ENCODE measurements at regions not wholly inside any gene's neighbourhood (a gene's known extent, or its start where the extent isn't known, plus 50 kb on each side); places are given as distances from the start of the nearest gene placed in this dataset.

DNA sequence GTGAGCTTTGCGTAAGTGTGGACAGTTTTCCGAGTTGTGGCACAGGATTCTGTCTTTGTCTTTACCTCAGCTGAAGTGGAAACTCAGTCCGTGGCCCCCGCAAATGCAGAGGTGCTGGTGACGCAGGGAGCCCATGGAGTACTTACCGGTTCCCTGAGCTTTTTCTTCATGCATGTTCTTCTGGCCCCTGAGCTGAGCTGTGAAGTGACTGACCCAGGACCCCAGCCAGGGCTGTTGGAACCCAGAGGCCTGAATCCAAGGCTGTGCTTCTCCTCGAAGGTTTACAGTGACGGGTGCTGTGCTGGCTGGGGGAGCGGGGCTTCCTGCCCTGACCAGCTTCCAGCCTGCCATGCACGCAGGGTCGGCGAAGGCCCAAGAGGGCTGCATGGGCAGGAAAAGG is 223.5 kb downstream of the GLRX3 start:
- no peaks in the 10 kb centered on the region for H3K9me2 ChIP-seq (replicated peaks; ENCODE audit: low read length)
- H3K27ac ChIP-seq (ENCODE audit: low read length) = no peak overlapping the region
- H2AFZ ChIP-seq (ENCODE audit: low read length) = no peak overlapping the region
- POLR2A ChIA-PET (ENCODE audit: unreplicated experiment) = no interaction called here
- no peak overlapping the region for H3K4me2 ChIP-seq (ENCODE audit: low read length)
- intact Hi-C loops (cut with micrococcal nuclease) = no loop called here
- CTCF ChIA-PET = no interaction called here
- TF ChIP-seq EZH2 (IDR thresholded peaks at IDR 0.05; ENCODE audit: low read length, unreplicated experiment) = no peak
- TF ChIP-seq EZH2phosphoT487 (IDR thresholded peaks at IDR 0.05; ENCODE audit: borderline replicate concordance, low read length) = no peak
- TF ChIP-seq, protein P1, sequence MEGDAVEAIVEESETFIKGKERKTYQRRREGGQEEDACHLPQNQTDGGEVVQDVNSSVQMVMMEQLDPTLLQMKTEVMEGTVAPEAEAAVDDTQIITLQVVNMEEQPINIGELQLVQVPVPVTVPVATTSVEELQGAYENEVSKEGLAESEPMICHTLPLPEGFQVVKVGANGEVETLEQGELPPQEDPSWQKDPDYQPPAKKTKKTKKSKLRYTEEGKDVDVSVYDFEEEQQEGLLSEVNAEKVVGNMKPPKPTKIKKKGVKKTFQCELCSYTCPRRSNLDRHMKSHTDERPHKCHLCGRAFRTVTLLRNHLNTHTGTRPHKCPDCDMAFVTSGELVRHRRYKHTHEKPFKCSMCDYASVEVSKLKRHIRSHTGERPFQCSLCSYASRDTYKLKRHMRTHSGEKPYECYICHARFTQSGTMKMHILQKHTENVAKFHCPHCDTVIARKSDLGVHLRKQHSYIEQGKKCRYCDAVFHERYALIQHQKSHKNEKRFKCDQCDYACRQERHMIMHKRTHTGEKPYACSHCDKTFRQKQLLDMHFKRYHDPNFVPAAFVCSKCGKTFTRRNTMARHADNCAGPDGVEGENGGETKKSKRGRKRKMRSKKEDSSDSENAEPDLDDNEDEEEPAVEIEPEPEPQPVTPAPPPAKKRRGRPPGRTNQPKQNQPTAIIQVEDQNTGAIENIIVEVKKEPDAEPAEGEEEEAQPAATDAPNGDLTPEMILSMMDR (conservative IDR thresholded peaks at IDR 0.05; ENCODE audit: low read depth, low read length) = no peak
- no peaks in the 10 kb centered on the region for H3K9me3 ChIP-seq (ENCODE audit: low read length)
- ATAC-seq (no peak), DNase-seq (no peak)
- no peaks in the 10 kb centered on the region for H4K20me1 ChIP-seq (ENCODE audit: low read length)
- H3K79me2 ChIP-seq (ENCODE audit: low read length) = no peaks in the 10 kb centered on the region
- H3K9ac ChIP-seq (ENCODE audit: low read length) = no peak overlapping the region
- no peak overlapping the region for H3K4me3 ChIP-seq (ENCODE audit: low read length)
- no peaks in the 10 kb centered on the region for H3F3A ChIP-seq (ENCODE audit: low read length, unreplicated experiment)
- H3K4me1 ChIP-seq (ENCODE audit: insufficient read depth, low read length) = no peaks in the 10 kb centered on the region
- no peaks in the 10 kb centered on the region for H3K36me3 ChIP-seq (ENCODE audit: low read depth, low read length)
- H3K27me3 ChIP-seq (ENCODE audit: low read length) = no peaks in the 10 kb centered on the region
- no TSS peak for BruUV-seq (replicated peaks)

DNA sequence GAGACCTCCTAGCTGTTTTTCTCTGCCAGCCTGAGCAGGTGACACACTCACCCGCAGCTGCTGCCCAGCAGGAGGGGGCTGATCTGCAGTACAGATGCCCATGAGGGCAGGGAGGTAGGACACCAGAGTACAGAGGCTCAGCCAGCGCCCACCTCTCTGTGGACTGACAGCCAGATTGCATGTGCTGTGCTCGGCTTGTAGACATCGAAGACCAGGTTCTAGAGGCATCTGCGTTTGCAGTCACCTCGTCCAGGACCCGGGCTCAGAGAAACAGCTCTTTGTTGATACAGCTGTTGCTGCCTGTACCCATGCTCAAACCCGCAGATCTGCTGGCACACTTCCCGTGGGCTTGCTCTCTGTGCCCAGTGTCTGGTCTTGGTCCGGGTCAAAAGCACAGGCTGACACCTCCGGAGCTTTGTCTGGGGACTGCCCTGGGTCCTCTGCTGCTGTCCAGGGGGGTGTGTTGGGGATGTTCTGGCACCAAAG is 224.7 kb downstream of the GLRX3 start:
- H3K9me3 ChIP-seq (ENCODE audit: low read length) = no peaks in the 10 kb centered on the region
- intact Hi-C loops (cut with micrococcal nuclease) = no loop called here

More for the DNA sequence above, 224.7 kb downstream of the GLRX3 start:
- ATAC-seq (no peak), DNase-seq (no peak)
- no TSS peak for BruUV-seq (replicated peaks)
- no peak overlapping the region for H3K4me2 ChIP-seq (ENCODE audit: low read length)
- H3K27ac ChIP-seq (ENCODE audit: low read length) = no peak overlapping the region
- no peak overlapping the region for H3K9ac ChIP-seq (ENCODE audit: low read length)
- H3K4me1 ChIP-seq (ENCODE audit: insufficient read depth, low read length) = no peaks in the 10 kb centered on the region
- no peaks in the 10 kb centered on the region for H3K79me2 ChIP-seq (ENCODE audit: low read length)
- H3K9me2 ChIP-seq (replicated peaks; ENCODE audit: low read length) = no peaks in the 10 kb centered on the region
- ChIA-PET CTCF (no interaction called here), POLR2A (ENCODE audit: unreplicated experiment) (no interaction called here)
- TF ChIP-seq EZH2phosphoT487 (IDR thresholded peaks at IDR 0.05; ENCODE audit: borderline replicate concordance, low read length) (no peak), EZH2 (IDR thresholded peaks at IDR 0.05; ENCODE audit: low read length, unreplicated experiment) (no peak)
- TF ChIP-seq, protein P1 (conservative IDR thresholded peaks at IDR 0.05; ENCODE audit: low read depth, low read length) = no peak
- H3K4me3 ChIP-seq (ENCODE audit: low read length) = no peak overlapping the region
- no peaks in the 10 kb centered on the region for H3K36me3 ChIP-seq (ENCODE audit: low read depth, low read length)
- H3K27me3 ChIP-seq (ENCODE audit: low read length) = no peaks in the 10 kb centered on the region
- H3F3A ChIP-seq (ENCODE audit: low read length, unreplicated experiment) = no peaks in the 10 kb centered on the region
- no peak overlapping the region for H2AFZ ChIP-seq (ENCODE audit: low read length)
- H4K20me1 ChIP-seq (ENCODE audit: low read length) = no peaks in the 10 kb centered on the region
